Dedifferentiated amniotic fluid mesenchymal stem cell (primary cell): ENCODE measurements at regions not wholly inside any gene's neighbourhood (a gene's known extent, or its start where the extent isn't known, plus 50 kb on each side); places are given as distances from the start of the nearest gene placed in this dataset.

Experiments used
- DNase-seq: peaks from one replicate; pipeline ENCODE4 v3.0.0-alpha.2; 2016; ENCODE audit errors: extremely low spot score

GRCh38 chr11:128407962-128408361 lies 179.4 kb downstream of the ETS1 start:
- peak; percentile 96 for DNase-seq

- DNase-seq, result no peak
Measured at GRCh38 chr11:128405714-128406662, 181.4 kb downstream of the ETS1 start.

DNA sequence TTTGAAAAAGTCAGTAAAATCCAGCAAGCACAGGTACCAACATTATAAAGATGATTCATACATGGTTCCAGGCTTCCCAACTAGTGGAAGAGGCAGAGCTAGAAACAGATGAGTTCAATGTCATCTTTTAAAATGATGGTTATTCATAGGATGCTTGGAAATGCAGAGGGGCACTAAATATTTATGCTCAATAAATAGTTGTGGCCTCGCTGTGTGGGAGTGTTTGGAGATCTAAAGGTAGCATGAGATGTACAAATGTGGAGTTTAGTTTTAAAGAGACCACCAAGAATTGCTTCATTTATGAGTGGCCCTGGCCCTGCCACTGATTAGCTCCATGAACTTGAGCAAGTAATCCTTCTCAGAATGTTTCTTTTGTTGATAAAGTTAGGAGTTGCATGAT lies 182.2 kb downstream of the ETS1 start:
- DNase-seq, result no peak

- no peak for DNase-seq
Measured at GRCh38 chr11:128404437-128404836, 182.9 kb downstream of the ETS1 start.

GRCh38 chr11:128400382-128401203 lies 186.8 kb downstream of the ETS1 start:
- DNase-seq, result peak; percentile 88

DNA sequence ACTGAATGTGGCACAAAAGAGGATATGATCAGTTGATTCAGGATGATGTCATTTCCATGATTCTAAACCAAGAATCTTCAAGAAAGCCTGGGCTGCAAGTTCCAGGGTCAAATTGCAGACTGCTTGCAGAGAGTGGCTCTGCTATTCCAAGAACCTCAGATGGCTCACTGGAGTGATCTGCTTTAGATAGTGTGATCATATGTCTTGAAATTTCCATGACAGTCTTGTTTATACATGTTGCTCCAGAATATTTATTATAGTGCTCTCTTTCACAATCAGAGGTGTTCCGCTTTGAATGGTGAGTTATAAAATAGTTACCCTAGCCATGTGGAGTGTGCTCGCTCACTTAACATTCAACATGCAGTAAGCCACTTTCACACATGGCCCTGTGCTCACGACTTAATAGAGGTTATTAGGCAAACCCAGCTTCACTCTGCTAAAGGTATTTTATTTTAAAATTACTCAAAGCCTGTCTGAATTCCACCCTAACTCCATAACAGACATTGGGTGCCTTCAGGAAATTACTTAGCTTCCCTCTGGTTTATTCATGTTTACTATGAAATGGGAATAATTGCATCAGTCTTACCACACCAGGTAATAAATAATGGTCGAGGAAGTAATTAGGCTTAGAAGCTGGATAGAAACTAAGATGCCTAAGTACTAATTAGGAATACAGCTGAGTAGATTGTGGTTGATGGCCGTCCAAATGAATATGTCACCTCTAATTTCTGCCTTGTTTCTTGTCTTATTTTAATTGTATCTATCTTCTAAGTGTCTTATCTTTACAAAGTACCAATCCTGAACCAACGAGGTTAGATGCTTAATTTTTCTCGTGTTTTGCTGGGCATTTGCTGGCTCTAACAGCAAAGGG lies 187.9 kb downstream of the ETS1 start:
- DNase-seq, result peak; percentile 81

- no peak for DNase-seq
Measured at GRCh38 chr11:128398517-128399250, 188.7 kb downstream of the ETS1 start.

DNA sequence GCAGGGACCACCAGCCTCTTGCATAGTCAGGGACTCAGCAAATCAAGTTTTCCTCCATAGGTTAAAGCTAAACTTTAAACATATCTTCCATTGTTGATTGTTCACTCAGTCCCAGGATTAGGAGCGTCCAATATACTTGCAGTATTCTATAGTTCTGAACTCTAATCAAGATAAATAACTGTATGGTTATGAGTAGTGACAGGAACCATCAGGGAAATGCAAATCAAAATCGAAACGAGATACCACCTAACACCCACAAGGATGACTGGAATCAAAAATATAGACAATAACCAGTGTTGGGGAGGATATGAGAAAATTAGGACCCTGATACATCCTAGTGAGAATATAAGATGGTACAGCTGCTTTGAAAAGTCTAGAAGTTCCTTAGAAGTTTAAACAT lies 190.0 kb downstream of the ETS1 start:
- no peak for DNase-seq

GRCh38 chr11:128394431-128395089 lies 192.8 kb downstream of the ETS1 start:
- DNase-seq, result no peak

DNA sequence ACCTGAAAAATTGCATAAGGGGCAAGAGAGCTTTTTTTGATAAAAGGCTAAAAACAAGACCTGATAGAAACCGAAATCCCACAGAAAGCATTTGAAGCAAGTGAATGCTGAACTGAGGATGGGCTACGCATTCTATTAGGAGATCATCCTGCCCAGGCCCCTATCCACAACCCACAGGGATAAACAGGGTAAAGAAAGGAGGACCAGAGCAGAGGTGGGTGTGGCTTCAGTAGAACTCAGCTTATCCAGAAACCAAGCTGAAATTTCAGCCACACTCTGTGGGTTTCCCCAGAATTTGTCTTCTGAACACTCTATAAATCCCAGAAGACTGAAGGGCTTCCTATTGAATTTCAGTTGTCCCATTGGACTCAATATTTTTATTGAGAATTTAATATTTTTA lies 195.1 kb downstream of the ETS1 start:
- DNase-seq, result no peak

DNA sequence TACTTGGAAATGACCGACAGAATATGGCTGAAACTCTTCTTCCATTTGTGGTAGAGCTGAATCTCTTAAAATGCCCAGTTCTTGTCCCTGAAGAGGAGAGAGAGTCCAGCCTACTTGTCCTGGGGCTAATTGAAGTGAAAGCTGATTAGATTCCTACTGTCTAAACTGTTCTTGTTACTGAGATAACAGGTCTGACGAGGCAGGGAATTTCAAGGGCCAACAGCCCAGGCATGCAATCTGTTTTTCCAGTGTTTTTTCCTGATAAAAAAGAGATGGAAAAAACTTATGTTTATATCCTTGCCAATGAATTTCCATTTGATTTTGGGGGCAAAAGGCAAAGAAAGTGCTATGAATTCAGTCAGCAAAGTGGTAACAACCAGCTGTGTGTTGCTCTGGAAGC lies 195.5 kb downstream of the ETS1 start:
- DNase-seq, result no peak

- no peak for DNase-seq
Measured at GRCh38 chr11:128390246-128390645, 197.1 kb downstream of the ETS1 start.

DNA sequence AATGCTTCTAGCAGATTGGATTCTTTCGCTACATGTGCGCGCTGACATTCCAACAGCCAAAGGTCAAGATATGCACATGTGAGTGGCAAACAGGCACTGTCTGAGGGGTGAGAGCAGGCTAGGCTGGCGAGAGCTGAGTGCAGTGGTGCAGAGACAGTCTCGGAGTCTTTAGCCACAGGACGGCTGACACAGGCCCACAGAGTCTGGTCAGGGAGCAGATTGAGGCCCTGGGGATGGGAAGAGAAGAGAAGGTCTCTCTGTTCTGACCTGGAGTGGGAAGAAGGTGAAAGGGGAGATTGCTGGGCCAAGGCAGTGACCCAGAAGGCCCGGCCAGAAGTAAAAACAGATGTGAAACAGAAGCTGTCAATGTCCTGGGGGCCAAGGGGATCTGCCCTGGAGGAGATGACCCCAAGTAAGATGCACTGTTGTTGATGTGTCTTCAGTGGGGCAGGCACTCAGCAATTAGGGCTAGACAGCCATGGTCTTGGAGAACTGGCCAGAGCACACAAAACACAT lies 197.8 kb downstream of the ETS1 start:
- DNase-seq, result no peak

DNA sequence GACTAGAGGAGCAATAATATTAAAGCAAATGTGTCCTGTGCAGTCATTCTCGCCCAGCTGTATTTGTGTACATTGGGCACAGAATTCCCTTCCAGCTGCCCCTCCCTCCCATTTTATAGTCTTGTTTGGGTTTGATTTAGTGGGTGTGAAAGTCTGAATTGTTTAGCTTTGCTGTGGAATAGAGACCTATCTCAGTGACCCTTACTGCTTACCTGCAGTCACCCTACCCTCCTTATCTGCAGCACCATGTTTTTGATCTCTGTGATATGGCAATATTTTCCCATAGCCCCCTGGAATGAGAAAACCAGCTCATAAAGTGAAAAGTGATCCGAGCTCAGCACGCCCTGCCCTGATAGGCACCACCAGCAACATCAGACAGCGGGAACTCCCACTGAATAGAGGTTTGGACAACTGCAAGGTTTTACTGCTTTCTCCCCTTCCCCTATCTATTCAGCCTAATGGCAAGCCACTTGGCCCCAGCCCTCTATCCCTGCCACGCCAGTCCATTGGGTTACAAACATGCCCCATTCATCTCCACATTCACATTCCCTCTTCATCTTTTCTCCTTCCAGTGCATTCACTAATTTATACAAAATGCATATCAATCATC lies 199.0 kb downstream of the ETS1 start:
- no peak for DNase-seq

- no peak for DNase-seq
Measured at GRCh38 chr11:128379587-128380580, 207.5 kb downstream of the ETS1 start.

DNA sequence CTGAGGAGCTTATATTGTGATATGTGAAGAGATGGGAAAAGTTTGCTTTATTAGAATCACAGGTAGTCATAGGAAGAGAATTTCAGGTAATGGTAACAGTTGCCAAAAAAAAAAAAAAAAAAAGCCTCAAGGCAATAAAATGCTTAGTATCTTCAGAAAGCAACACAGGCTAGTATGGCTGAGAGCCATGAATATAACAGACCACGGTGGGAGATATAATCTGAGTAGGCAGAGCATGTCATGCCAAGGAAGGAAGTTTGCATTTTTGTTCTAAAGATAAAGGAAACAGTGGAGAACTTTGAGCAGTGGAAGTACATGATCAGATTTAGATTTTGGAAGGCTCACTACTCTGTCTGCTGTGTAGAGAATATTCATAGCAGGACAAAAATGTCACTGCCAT lies 211.4 kb downstream of the ETS1 start:
- no peak for DNase-seq

DNA sequence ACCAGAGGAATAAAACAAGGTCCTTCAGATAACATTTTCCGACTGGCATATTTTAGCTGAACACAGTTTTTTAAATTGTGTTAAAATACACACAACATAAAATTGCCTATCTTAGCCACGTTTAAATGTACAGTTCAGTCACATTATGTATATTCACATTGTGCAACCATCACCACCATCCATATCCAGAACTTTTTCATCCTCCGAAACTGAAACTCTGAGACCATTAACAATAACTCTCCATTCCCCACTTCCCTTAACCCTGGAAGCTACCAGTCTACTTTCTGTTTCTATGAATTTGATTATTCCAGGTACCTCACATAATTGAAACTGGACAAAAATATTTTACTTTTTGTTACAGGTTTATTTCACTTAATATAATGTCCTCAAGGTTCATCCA lies 213.3 kb downstream of the ETS1 start:
- DNase-seq, result no peak

GRCh38 chr11:128372977-128373376 lies 214.4 kb downstream of the ETS1 start:
- DNase-seq, result peak; percentile 52

DNA sequence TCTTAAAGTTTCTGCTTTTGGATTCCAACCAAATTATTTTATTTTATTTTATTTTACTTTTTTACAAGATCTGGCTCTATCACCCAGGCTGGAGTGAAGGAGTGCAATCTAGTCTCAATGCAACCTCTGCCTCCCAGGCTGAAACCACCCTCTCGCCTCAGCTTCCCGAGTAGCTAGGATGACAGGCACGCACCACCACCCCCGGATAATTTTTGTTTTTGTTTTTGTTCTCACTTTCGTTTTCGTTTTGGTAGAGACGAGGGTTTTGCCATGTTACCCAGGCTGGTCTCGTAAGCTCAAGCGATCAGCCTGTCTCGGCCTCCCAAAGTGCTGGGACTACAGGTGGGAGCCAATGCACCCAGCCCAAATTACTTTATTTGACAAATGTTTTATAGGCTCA lies 219.8 kb downstream of the ETS1 start:
- DNase-seq, result no peak
